Prostate gland (tissue), 2 donors: ENCODE measurements at regions not wholly inside any gene's neighbourhood (a gene's known extent, or its start where the extent isn't known, plus 50 kb on each side); places are given as distances from the start of the nearest gene placed in this dataset.

Experiments used
- DNase-seq: peaks from one replicate; pipeline ENCODE4 v3.0.0-alpha.2; 2019; ENCODE audit warnings: low spot score
- H3K27ac ChIP-seq, 2 donors: fragments of 200-600 bp; sonication (generic); 2 replicates each; pipeline ENCODE4 v1.5.1; 2017 to 2019
- H3K27me3 ChIP-seq: fragments of 200-600 bp; sonication (generic); replicated peaks from 2 replicates; pipeline ENCODE4 v1.5.1; 2019; ENCODE audit not compliant: insufficient read depth
- H3K36me3 ChIP-seq, 2 donors: fragments of 200-600 bp; sonication (generic); 1 replicate in 1 of 2; 2 replicates in 1 of 2; pipeline versions ENCODE4 v1.5.1 to v1.8.1; 2017 to 2019
- H3K4me1 ChIP-seq: fragments of 200-600 bp; sonication (generic); replicated peaks from 2 replicates; pipeline ENCODE4 v1.5.1; 2019
- H3K4me3 ChIP-seq, 2 donors: fragments of 200-600 bp; sonication (generic); 2 replicates each; pipeline ENCODE4 v1.5.1; 2017 to 2019
- H3K9me3 ChIP-seq: fragments of 200-600 bp; sonication (generic); 2 replicates; pipeline ENCODE4 v1.5.1; 2017
- POLR2A ChIP-seq: fragments of 450-650 bp; IDR thresholded peaks from one replicate; pipeline ENCODE4 v1.6.1; 2016; ENCODE audit warnings: antibody characterized with exemption, mild to moderate bottlenecking
- POLR2AphosphoS5 ChIP-seq: sonication (generic); formaldehyde crosslinking; IDR thresholded peaks from one replicate; pipeline ENCODE4 v1.6.1; 2017; ENCODE audit warnings: antibody characterized with exemption
- WGBS: methylation state at CpG from one replicate; pipeline ENCODE4 v1.1.5; 2018; 5-methylcytosine and 5-hydroxymethylcytosine counted together
- intact Hi-C: fragments of 100-400 bp; cut with DNase I; formaldehyde crosslinking; loops from one replicate; pipeline ENCODE4 v1.14.2; 2022
- TF ChIP-seq, protein P1 (sequence below), 4 experiments: fragments of 200-600 bp in 2 of 4; fragments of 450-650 bp in 2 of 4; sonication (generic) in 2 of 4; IDR thresholded peaks; 1 replicate in 3 of 4; 2 replicates in 1 of 4; pipeline ENCODE4 v1.5.1; 2016 to 2019; ENCODE audit warnings: antibody characterized with exemption in 4 of 4, mild to moderate bottlenecking in 2 of 4, moderate library complexity in 2 of 4

DNA sequence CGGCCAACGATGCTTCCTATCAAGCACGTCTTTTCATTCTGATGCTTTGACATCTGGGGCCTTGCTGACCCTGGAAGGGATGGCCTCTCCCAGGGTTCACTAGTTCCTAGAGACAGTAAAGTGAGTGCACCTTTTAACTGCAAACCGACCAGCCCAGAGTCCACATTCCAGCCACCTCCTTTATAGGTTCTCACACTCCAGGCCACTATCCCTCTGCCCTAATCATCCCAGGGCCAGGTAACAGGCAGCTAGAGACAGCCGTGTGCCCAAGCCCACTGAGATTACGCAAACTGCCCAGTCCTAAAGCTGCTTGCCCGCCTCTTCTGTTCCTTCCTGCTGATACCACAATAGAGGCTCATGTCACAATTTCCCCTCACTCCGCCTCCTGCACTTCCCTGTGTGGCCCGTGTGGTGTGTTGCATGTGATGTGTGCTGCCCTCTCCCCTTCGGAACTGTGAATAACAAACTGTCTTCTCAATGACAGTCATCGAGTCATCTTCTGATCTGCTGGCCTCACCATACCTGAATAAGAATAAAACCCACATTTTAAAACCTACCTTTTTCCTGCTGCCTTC lies 123.7 kb upstream of the EXOC2 start:
- no peak for DNase-seq
- Histone ChIP-seq H3K4me3 (no peak overlapping the region), H3K36me3 (no peaks in the 10 kb centered on the region), H3K4me1 (no peaks in the 10 kb centered on the region), H3K9me3 (no peaks in the 10 kb centered on the region), H3K27me3 (no peaks in the 10 kb centered on the region), H3K27ac (no peak overlapping the region)
- intact Hi-C loops = no loop called here
- 80% methylated on average over 11 of the region's 11 CpGs for WGBS
- TF ChIP-seq, protein P1, sequence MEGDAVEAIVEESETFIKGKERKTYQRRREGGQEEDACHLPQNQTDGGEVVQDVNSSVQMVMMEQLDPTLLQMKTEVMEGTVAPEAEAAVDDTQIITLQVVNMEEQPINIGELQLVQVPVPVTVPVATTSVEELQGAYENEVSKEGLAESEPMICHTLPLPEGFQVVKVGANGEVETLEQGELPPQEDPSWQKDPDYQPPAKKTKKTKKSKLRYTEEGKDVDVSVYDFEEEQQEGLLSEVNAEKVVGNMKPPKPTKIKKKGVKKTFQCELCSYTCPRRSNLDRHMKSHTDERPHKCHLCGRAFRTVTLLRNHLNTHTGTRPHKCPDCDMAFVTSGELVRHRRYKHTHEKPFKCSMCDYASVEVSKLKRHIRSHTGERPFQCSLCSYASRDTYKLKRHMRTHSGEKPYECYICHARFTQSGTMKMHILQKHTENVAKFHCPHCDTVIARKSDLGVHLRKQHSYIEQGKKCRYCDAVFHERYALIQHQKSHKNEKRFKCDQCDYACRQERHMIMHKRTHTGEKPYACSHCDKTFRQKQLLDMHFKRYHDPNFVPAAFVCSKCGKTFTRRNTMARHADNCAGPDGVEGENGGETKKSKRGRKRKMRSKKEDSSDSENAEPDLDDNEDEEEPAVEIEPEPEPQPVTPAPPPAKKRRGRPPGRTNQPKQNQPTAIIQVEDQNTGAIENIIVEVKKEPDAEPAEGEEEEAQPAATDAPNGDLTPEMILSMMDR (IDR thresholded peaks at IDR 0.05) = no peak
- no peak for TF ChIP-seq POLR2A
- TF ChIP-seq POLR2AphosphoS5 = no peak

DNA sequence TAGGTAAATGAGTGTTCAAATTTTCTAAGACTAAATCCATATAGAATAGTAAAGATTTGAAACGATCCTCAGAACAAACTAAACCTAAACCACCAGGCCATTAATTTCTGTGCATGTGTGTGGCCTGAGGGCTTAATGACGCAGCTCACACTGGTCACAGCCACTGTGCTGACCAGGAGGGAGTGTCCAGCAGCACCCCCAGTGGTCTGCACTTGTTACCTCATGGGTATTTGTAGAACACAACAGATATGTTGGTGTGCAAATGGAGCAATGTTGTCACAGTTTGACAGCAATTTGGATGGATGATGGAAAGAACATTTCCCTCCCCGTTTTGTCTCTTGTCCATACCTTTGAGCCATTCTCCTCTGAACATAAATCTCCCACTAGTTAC lies 122.4 kb upstream of the EXOC2 start:
- H3K36me3 ChIP-seq = no peaks in the 10 kb centered on the region
- no peaks in the 10 kb centered on the region for H3K9me3 ChIP-seq
- no peak overlapping the region for H3K27ac ChIP-seq
- H3K4me3 ChIP-seq = no peak overlapping the region
- WGBS = 82% methylated on average over 3 of the region's 3 CpGs
- no peaks in the 10 kb centered on the region for H3K27me3 ChIP-seq
- no peaks in the 10 kb centered on the region for H3K4me1 ChIP-seq
- intact Hi-C loops = no loop called here
- TF ChIP-seq, protein P1 (IDR thresholded peaks at IDR 0.05) = no peak
- TF ChIP-seq POLR2AphosphoS5 = no peak
- TF ChIP-seq POLR2A = no peak
- DNase-seq = no peak

DNA sequence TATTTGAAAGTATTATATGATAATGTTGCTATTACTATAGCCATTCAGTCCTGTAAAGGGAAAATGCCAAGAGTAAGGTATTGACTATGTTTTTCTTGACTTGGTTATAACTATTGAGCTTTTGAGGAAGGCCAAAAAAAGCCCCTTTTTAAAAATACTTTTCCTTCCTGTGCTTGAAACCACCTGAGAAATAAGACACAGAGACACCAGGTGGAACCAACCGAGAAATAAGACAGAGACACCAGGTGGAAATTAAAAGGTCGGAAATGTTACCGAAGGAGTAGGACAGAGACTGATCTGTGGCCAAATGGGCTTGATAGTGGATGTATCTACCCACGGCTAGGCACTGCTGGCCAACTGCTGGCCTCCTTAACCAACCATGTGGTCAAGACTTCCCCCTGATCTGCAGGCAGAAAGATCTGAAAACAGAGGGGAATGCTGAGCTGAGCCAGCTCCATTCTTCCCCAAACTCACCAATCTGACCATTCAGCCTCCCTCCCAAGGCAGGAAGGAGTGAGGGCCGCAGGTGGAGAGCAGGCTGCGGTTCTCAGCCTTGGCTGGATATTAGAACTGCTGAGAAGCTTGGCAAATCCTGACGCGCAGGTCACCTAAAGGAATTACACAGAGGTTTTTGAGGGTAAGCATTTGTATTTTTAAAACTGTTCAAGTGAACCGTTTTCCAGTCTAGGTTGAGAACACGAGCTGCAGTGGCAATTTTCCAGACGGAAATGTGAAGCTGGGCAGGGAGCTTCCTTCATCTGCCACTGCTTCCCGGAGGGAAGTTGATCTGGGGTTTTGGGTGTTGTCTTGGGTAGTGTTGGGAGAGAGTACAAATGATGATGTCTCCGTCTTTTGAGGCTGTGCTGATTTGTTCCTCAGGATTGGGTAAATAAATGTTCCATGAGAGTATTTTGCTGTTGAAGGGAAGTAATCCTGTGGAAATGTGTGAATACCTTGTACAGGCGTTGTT lies 121.7 kb upstream of the EXOC2 start:
- no peaks in the 10 kb centered on the region for H3K9me3 ChIP-seq
- H3K4me3 ChIP-seq = no peak overlapping the region
- intact Hi-C loops = no loop called here
- no peaks in the 10 kb centered on the region for H3K36me3 ChIP-seq
- 80% methylated on average over 14 of the region's 14 CpGs for WGBS
- H3K27ac ChIP-seq = no peak overlapping the region
- TF ChIP-seq POLR2AphosphoS5 (no peak), POLR2A (no peak)
- TF ChIP-seq, protein P1 (IDR thresholded peaks at IDR 0.05) = no peak
- no peaks in the 10 kb centered on the region for H3K4me1 ChIP-seq
- H3K27me3 ChIP-seq = no peaks in the 10 kb centered on the region
- no peak for DNase-seq

DNA sequence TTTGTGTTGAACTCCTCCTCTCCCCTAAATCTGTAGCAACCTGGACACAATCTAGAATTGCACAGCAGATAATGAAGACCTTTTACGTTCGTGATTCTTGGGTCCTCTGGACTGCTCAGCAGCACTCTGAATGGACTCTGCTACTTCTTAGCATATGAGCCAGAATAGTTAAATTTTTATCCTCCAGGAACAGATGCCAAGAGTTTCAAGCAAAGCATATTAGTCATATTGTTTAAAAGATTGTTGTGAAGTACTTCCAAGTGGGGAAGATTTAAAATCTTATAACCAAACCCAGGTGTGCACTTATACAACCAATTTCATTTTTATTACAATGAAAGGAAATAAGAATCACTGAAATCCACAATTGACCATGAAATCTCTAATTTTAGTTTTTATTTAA lies 118.9 kb upstream of the EXOC2 start:
- no peaks in the 10 kb centered on the region for H3K27me3 ChIP-seq
- H3K4me1 ChIP-seq = no peaks in the 10 kb centered on the region
- H3K9me3 ChIP-seq = no peaks in the 10 kb centered on the region
- WGBS = 25% methylated on average over 2 of the region's 2 CpGs
- H3K4me3 ChIP-seq = no peak overlapping the region
- H3K27ac ChIP-seq = no peak overlapping the region
- DNase-seq = no peak
- no peaks in the 10 kb centered on the region for H3K36me3 ChIP-seq
- TF ChIP-seq, protein P1 (IDR thresholded peaks at IDR 0.05) = no peak
- no peak for TF ChIP-seq POLR2AphosphoS5
- no peak for TF ChIP-seq POLR2A
- intact Hi-C loops = no loop called here

DNA sequence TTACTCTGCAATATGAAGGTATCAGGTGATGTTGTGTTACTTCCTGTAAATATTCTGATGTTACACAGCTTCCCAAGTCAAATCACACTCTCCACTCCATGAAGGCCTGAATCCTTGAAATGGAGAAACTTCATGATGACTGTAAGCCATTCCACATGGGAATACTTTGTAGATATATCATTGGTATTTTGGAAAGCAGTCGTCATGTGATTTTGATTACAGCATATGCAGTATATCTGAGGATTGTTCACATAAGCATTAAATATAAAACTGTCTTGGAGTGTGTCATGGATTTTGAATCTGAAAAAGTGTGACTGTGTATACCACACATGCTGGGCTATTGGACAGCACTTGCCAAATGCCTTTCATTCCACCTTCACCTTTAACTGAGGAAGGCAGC lies 118.3 kb upstream of the EXOC2 start:
- H3K27me3 ChIP-seq = no peaks in the 10 kb centered on the region
- no peaks in the 10 kb centered on the region for H3K9me3 ChIP-seq
- no peak for DNase-seq
- H3K4me3 ChIP-seq = no peak overlapping the region
- H3K4me1 ChIP-seq = no peaks in the 10 kb centered on the region
- no peak overlapping the region for H3K27ac ChIP-seq
- intact Hi-C loops = no loop called here
- TF ChIP-seq, protein P1 (IDR thresholded peaks at IDR 0.05) = no peak
- TF ChIP-seq POLR2AphosphoS5 (no peak), POLR2A (no peak)
- WGBS = 94% methylated on average over 1 of the region's 1 CpG
- H3K36me3 ChIP-seq = no peaks in the 10 kb centered on the region
